Dedifferentiated amniotic fluid mesenchymal stem cell (primary cell): ENCODE measurements at regions not wholly inside any gene's neighbourhood (a gene's known extent, or its start where the extent isn't known, plus 50 kb on each side); places are given as distances from the start of the nearest gene placed in this dataset.
"Not testable (repeated sequence)": the region's sequence is repeated elsewhere in the genome, so short reads cannot be mapped to it uniquely, and the experiment has no call there.

Experiments used
- DNase-seq: peaks from one replicate; pipeline ENCODE4 v3.0.0-alpha.2; 2016; ENCODE audit errors: extremely low spot score

- DNase-seq: no peak
These were observed 141.5 kb downstream of the C6orf118 start for GRCh38 chr6:165167861-165168260.

DNA sequence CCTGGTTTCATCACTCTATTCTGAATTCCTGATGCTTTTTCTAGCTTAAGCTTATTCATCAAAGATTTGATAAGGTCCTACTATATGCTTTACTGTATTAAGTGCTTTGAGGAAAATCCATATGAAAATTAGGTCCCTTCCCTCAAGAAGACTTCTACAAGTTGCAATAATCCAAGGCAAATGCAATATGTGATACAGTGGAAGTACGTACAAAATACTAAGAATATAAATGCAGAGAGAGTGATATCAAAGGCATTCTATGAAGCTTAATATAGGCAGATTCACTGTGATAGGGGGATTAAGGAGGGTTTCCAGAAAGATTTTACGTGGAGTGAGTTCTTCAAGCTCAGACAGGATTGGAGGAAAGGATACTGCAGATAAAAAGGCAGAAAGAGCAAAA is 142.1 kb downstream of the C6orf118 start:
- DNase-seq: no peak

- DNase-seq: no peak
These were observed 145.9 kb downstream of the C6orf118 start for GRCh38 chr6:165163519-165163918.

- DNase-seq: no peak
These were observed 149.9 kb downstream of the C6orf118 start for GRCh38 chr6:165159460-165159859.

DNA sequence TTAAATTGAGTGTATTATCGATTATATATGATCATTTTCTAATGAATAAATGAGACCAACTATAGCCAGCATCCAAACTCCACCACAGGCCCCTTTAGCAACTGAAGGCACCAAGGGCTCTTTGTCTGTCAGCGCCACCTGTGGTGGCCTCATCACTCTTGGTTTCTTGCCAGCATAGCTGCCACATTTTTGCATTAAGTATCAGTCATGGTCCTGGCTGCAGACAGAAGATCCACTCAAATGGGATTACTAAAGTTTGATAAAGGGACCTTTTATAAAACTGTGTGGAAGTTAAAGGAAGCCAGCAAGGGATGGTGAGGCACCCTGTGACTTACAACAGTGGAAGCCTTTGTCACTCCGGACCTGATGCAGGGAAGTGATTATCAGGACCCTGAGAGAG is 162.9 kb downstream of the C6orf118 start:
- no peak for DNase-seq

DNA sequence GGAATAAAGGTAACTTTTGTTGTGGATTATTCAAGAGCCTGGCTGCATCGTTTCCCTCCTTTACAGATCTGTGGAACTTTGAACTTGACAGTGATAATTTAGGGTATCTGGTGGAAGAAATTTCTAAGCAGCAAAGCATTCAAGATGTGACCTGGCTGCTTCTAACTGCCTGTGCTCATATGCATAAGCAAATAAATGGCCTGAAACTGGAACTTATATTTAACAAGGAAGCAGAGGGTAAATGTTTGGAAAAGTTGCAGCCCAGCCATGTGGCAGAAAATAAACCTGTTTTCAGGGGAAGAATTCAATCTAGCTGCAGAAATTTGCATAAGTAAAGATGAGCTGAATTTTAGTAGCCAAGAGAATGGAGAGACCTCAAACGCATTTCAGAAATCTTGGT is 173.5 kb downstream of the C6orf118 start:
- DNase-seq: no peak

GRCh38 chr6:165129086-165129485 is 180.3 kb downstream of the C6orf118 start:
- no peak for DNase-seq

DNA sequence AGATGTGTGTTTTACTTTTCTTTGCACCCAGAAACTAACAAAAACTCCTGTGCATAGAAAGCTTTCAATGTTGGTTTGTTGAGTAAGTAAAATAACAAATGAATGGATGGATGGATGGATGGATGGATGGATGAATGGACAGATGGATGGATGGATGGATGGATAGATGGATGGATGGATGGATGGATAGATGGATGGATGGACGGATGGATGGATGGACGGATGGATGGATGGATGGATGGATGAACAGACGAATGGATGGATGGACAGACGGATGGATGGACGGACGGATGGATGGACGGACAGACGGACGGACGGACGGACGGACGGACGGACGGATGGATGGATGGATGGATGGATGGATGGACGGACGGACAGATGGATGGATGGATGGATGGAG is 181.7 kb downstream of the C6orf118 start:
- DNase-seq: not testable (repeated sequence)

- DNase-seq: not testable (repeated sequence)
These were observed 184.7 kb downstream of the C6orf118 start for GRCh38 chr6:165124681-165125080.

GRCh38 chr6:165119231-165120020 is 190.0 kb downstream of the C6orf118 start:
- no peak for DNase-seq

DNA sequence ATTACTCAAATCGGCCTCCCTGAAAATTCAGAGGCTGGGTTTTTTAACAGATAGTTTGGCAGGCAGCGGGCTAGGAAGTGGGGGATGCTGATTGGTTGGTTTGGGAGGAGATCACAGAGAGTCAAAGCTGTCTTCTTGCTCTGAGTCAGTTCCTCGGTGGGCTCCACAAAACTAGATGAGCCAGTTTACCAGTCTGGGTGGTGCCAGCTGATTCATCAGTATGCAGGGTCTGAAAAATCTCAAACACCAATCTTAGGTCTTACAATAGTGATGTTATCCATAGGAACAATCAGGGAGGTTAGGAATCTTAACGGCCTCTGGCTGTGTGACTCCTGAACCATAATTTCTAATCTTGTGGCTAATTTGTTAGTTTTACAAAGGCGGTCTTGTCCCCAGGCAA is 190.7 kb downstream of the C6orf118 start:
- DNase-seq: no peak

DNA sequence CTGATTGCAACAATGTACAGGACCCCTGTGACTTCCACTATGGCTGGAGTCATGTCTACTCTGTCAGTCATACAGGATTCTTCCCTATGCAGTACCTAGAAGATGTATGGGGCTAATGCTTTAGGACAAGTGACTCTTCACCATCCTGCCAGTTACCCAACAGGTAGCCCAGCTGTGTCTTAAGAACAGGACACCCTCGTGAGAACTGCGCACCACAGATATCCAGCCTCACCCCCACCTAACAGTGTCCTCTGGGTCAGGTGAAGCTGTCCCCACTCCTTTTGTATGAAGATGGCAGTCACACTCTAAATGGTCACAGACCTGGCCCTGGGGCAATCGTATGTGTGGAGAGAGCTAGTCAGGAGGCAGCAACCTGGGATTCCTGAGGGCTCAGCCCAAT is 191.6 kb downstream of the C6orf118 start:
- no peak for DNase-seq

GRCh38 chr6:165117121-165117520 is 192.3 kb downstream of the C6orf118 start:
- DNase-seq: no peak

DNA sequence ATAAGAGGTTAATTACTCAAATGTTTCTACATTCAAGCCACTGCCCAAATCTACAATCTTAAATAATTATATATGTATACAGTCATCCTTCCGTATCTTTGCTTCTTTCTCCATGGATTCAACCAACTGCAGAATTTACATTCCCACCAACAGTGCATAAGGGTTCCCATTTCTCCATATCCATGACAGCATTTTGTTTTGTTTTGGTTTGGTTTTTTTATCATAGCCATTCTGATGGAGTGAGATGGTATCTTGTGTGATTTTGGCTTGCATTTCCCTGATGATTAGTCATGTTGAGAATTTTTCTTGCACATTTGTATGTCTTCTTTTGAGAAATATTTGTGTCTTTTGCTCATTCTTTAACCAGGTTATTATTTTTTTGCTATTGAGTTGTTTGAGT is 198.5 kb downstream of the C6orf118 start:
- DNase-seq: no peak

DNA sequence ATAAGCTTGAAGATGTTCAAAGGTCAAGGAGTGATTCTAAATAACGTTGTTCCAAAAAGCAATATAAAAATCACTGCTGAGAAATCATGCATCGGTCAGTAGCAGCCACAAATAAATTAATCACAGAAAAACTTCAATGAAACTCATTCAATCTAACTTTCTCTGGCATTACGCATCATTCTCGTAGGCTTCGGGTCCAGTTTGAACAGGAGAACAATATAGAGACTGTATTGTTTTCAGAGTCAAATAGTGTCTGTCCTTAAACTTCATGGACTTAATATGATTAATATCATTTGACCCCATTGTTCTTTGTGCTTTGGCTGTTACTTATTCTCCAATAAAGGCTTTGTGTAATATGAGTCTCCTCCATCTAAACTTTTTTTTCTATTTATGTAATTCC is 200.4 kb downstream of the C6orf118 start:
- DNase-seq: no peak

DNA sequence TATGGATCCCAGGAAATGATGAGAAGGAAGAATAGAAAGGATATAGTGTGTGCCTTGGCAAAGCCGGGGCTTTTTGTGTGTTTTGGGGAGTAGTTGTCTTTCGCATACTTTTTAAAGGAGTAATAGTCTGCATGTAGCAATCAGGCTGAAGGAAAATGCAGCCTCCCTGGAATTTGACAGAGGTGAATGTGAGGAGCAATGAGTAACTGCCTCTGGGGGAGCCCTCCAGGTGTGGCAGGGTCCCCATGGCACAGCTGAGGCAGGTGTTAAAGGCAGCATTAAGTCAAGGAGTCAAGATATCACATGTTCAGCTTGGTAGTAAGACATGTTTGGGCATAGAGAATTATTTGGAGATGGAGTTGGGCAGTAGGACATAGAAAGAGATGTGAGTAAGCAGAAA is 203.1 kb downstream of the C6orf118 start:
- no peak for DNase-seq

- no peak for DNase-seq
These were observed 211.2 kb downstream of the C6orf118 start for GRCh38 chr6:165098165-165098564.

GRCh38 chr6:165096868-165097267 is 212.5 kb downstream of the C6orf118 start:
- DNase-seq: no peak

DNA sequence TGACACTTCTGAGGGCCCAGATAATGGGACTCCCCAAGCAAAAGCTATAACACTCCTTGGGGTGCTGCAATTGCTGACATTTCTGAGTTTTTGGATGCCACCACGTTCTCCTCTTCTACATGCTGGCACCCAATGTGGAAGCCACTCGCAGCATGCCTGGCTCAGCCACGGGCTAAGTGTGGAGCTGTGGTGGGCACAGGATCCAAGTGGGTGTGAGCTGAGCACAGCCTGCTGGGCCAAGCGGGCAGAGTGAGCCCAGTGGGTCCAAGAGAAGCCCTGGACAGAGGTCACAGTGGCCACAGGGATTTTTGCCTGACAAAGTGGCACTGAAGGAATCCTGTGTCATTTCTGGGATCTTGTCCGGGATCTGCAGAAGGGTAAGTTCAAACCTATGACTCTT is 213.2 kb downstream of the C6orf118 start:
- DNase-seq: no peak

DNA sequence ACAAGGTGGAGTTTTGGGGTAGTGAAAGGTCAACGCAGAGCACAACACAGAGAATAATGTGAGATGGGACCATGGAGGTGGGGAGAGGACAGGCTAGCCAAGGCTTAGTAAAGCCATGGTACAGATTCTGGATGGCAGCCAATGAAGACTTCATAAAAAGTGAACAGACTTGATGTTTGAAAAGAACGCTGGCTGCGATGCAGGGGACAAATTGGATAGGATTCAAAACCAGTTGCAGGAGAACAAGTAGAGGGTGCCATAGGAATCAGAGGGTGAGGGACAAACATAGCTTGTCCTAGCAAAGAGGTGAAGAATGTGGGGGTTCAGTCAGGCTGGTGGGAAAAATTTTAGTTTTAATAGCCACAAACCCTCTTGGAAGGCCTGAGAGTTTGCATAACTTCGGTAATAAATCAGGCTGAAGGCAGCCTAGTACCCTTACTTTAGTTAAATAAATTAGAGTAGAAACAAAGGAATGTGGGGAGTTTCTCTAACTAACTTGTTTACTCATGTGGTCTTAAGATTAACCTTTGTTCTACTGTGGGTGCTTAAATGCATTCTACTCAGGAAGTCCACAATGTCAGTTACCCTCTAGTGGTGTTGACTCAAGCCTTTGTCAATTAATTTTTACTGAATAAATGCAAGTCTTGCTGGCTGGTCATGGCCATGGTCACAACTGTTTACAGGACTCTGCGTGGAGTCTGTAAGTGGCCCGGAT is 216.4 kb downstream of the C6orf118 start:
- DNase-seq: no peak

DNA sequence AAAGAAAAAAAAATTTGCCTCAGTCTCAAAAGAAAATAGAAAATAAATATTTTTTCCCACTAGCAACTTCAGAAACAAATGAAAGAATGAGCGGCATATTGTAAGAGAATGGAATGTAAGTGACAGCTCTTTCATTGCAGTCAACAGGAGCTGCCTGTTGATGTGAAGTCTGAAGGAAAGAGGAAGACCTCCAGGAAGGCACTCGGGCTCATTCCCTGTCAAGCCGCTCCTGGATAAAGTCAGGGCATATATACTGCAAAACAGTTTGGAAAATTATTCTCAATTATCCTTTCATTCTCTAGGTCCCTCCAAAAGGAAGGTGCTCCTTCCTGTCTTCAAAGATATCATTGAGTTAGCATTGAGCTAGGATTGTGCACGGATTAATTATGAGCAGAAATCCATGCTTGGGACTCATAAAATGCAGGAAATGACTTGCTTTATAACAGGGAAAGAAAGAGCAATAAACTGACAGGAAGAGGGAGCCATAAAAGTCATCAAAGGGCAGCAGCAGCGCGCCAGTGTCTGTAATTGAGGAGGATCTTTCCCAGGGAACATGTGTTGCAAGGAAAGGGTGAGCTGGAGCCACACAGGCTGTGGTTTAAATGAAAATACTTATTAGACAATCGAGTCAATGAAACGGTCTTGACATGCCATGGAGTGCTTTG is 218.2 kb downstream of the C6orf118 start:
- no peak for DNase-seq

- DNase-seq: no peak
These were observed 219.2 kb downstream of the C6orf118 start for GRCh38 chr6:165090242-165090641.

- no peak for DNase-seq
These were observed 222.6 kb downstream of the C6orf118 start for GRCh38 chr6:165086814-165087213.
